ENCODE measurements at regions not wholly inside any gene's neighbourhood (a gene's known extent, or its start where the extent isn't known, plus 50 kb on each side); places are given as distances from the start of the nearest gene placed in this dataset.

- no peak overlapping the region for H3K4me2 ChIP-seq (ENCODE audit: control insufficient read depth, insufficient read depth)
- no peaks in the 10 kb centered on the region for H3K4me1 ChIP-seq (ENCODE audit: control insufficient read depth, insufficient read depth, low read length)
- POLR2A ChIA-PET, result no interaction called here
- no peaks in the 10 kb centered on the region for H3K79me2 ChIP-seq (ENCODE audit: control insufficient read depth, insufficient read depth, low read length)
- intact Hi-C loops (cut with micrococcal nuclease; ENCODE audit: unreplicated experiment), result no loop called here
- CTCF ChIA-PET, result no interaction called here
- FAIRE-seq, result no peak
- no peak overlapping the region for H3K27ac ChIP-seq (ENCODE audit: control insufficient read depth, insufficient read depth)
- SMC1A ChIA-PET (ENCODE audit: uncharacterized antibody, unreplicated experiment), result no interaction called here
- H3K27me3 ChIP-seq (replicated peaks in 1 of 2; ENCODE audit: control insufficient read depth in 2 of 2, insufficient read depth in 2 of 2, low read length in 1 of 2), result peaks cover 0 to 2% of the 10 kb centered on the region in 2 experiments; a peak in 2 of 4 replicates
- DNase-seq (ENCODE audit: low read depth, low spot score), result no peak
- ATAC-seq, result no peak
- no peak overlapping the region for H2AFZ ChIP-seq (ENCODE audit: control insufficient read depth, low read depth, low read length)
- RAD21 ChIA-PET (ENCODE audit: unreplicated experiment), result no interaction called here
- WGBS (ENCODE audit: insufficient coverage, insufficient replicate concordance, low lambda C conversion rate, missing lambda C conversion rate), result 25% methylated on average over 6 of the region's 6 CpGs
- no TSS peak for BruUV-seq (replicated peaks)
- H4K20me1 ChIP-seq (ENCODE audit: control insufficient read depth, insufficient read depth), result no peaks in the 10 kb centered on the region
- H3K36me3 ChIP-seq (ENCODE audit: control insufficient read depth in 2 of 2, insufficient read depth in 2 of 2, low read length in 1 of 2), result no peaks in the 10 kb centered on the region
- in situ Hi-C loops (cut with MboI), result no loop called here
- H3K9ac ChIP-seq (ENCODE audit: control insufficient read depth, insufficient read depth, low read length), result no peak overlapping the region
- no peak overlapping the region for H3K4me3 ChIP-seq
- H3K9me3 ChIP-seq (replicated peaks; ENCODE audit: control insufficient read depth, insufficient read depth, low read length), result no peaks in the 10 kb centered on the region
- TF ChIP-seq ZNF687 (IDR thresholded peaks at IDR 0.05) (no peak), EGR1 (IDR thresholded peaks at IDR 0.05; ENCODE audit: borderline replicate concordance in 1 of 2, low read depth in 2 of 2, low read length in 2 of 2) (no peak), BACH1 (IDR thresholded peaks at IDR 0.05; ENCODE audit: borderline replicate concordance) (no peak), SUPT20H (IDR thresholded peaks at IDR 0.05; ENCODE audit: borderline replicate concordance, control insufficient read depth, low read depth, low read length) (no peak), ZBTB11 (CRISPR knock-in tag; IDR thresholded peaks at IDR 0.05) (no peak), KDM1A (IDR thresholded peaks at IDR 0.05; ENCODE audit: borderline replicate concordance) (no peak), ESRRA (IDR thresholded peaks at IDR 0.05; ENCODE audit: low read length) (no peak), SRF (IDR thresholded peaks at IDR 0.05; ENCODE audit: low read depth in 2 of 2, low read length in 2 of 2) (no peak), REST (IDR thresholded peaks at IDR 0.05; ENCODE audit: low read depth, low read length) (no peak), POU2F2 (IDR thresholded peaks at IDR 0.05; ENCODE audit: borderline replicate concordance, low read depth, low read length) (no peak), NBN (IDR thresholded peaks at IDR 0.05) (no peak)
These were observed 124.3 kb downstream of the GPAM start for GRCh38 chr10:112059220-112059619.
